GM12874 (cell line): ENCODE measurements at regions not wholly inside any gene's neighbourhood (a gene's known extent, or its start where the extent isn't known, plus 50 kb on each side); places are given as distances from the start of the nearest gene placed in this dataset.

Source experiments
- CTCF ChIP-seq: IDR thresholded peaks from 2 replicates; pipeline ENCODE4 v1.5.1; 2011; ENCODE audit warnings: low read depth, mild to moderate bottlenecking, control low read depth, low read length, moderate library complexity; ENCODE audit not compliant: insufficient read depth

GRCh38 chr13:99126821-99127220, 73.8 kb upstream of the UBAC2 start:
- TF ChIP-seq CTCF, result no peak

- no peak for TF ChIP-seq CTCF
Observed at GRCh38 chr13:99129050-99129449, 71.6 kb upstream of the UBAC2 start.

GRCh38 chr13:99129951-99130350, 70.7 kb upstream of the UBAC2 start:
- TF ChIP-seq CTCF, result no peak

GRCh38 chr13:99131410-99131809, 69.2 kb upstream of the UBAC2 start:
- no peak for TF ChIP-seq CTCF

GRCh38 chr13:99132295-99132835, 68.3 kb upstream of the UBAC2 start:
- no peak for TF ChIP-seq CTCF

- no peak for TF ChIP-seq CTCF
Observed at GRCh38 chr13:99133230-99133629, 67.4 kb upstream of the UBAC2 start.

- TF ChIP-seq CTCF, result no peak
Observed at GRCh38 chr13:99133848-99134247, 66.8 kb upstream of the UBAC2 start.
